Esophagus squamous epithelium (tissue), 5 donors: ENCODE measurements at regions not wholly inside any gene's neighbourhood (a gene's known extent, or its start where the extent isn't known, plus 50 kb on each side); places are given as distances from the start of the nearest gene placed in this dataset.
"Not testable (repeated sequence)": the region's sequence is repeated elsewhere in the genome, so short reads cannot be mapped to it uniquely, and the experiment has no call there.

Source experiments
- DNase-seq: peaks from one replicate; lab custom pipeline; 2025; lab: John Stamatoyannopoulos, UW
- H3K27ac ChIP-seq, 4 donors: fragments of 200-600 bp; sonication (generic); one replicate each; pipeline ENCODE4 v1.5.1; 2016 to 2019; ENCODE audit warnings: mild to moderate bottlenecking in 1 of 4
- H3K27me3 ChIP-seq, 4 donors: fragments of 200-600 bp; sonication (generic); 1 replicate in 3 of 4; 2 replicates in 1 of 4; pipeline versions ENCODE4 v1.5.1 to v1.6.0; 2017 to 2021; ENCODE audit warnings: antibody characterized with exemption in 1 of 4
- H3K36me3 ChIP-seq, 3 donors: fragments of 200-600 bp; sonication (generic); one replicate each; pipeline ENCODE4 v1.5.1; 2016 to 2019
- H3K4me1 ChIP-seq, 3 donors: fragments of 200-600 bp; sonication (generic); one replicate each; pipeline ENCODE4 v1.5.1; 2017 to 2019
- H3K4me3 ChIP-seq, 4 donors: fragments of 200-600 bp; sonication (generic); 1 replicate in 3 of 4; 2 replicates in 1 of 4; pipeline ENCODE4 v1.5.1; 2016 to 2019; ENCODE audit warnings: mild to moderate bottlenecking in 2 of 4, moderate library complexity in 1 of 4
- H3K9me3 ChIP-seq, 3 donors: fragments of 200-600 bp; sonication (generic); one replicate each; pipeline ENCODE4 v1.5.1; 2016 to 2019
- POLR2A ChIP-seq, 4 donors: fragments of 450-650 bp; IDR thresholded peaks; one replicate each; pipeline ENCODE4 v1.6.1; 2017; ENCODE audit warnings: antibody characterized with exemption in 4 of 4, mild to moderate bottlenecking in 4 of 4, moderate library complexity in 3 of 4
- WGBS, 2 donors: methylation state at CpG; one replicate each; pipeline ENCODE4 v1.1.5; 2018; 5-methylcytosine and 5-hydroxymethylcytosine counted together
- intact Hi-C: fragments of 100-400 bp; cut with DNase I; formaldehyde crosslinking; loops from one replicate; pipeline ENCODE4 v1.15.0; 2022
- TF ChIP-seq, protein P1 (sequence below), 6 experiments: fragments of 450-650 bp in 4 of 6; fragments of 200-600 bp in 2 of 6; sonication (generic) in 2 of 6; IDR thresholded peaks; one replicate each; pipeline ENCODE4 v1.5.1; 2016 to 2019; ENCODE audit warnings: antibody characterized with exemption in 6 of 6, mild to moderate bottlenecking in 4 of 6, moderate library complexity in 4 of 6
- donor health status: DM: yes; HTN: yes; CAD: no.

DNA sequence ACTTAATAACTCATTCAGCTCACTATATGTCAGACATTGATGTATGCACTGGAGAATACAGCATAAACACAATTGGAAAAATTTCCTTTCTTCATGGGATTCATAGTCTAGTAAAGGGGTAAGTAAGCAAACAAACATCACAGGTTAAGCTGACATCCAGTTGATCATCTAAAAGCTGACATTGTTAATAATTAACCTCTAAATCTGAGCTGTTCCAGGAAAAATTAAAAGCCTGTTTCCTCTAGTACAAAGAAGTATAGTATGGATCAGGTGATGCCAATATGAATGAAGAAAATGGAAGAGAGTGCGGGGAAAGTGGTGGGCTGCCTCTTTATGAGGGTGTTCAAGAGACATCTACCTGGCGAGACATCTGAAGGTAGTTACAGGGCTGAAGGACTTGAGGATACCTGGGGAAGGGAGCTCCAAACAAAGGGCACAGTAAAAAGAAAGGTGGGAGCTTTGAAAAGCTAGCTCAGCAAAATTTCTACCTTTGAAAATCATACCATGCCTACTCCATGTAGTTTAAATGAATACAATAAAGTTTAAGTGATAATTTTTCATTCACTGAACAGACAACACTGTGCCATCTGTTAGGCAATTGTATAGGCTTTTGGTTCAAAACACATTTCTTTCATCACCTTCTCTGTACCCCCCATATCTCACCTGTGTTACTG is 619.3 kb downstream of the TRIB2 start:
- DNase-seq, result no peak
- TF ChIP-seq, protein P1, sequence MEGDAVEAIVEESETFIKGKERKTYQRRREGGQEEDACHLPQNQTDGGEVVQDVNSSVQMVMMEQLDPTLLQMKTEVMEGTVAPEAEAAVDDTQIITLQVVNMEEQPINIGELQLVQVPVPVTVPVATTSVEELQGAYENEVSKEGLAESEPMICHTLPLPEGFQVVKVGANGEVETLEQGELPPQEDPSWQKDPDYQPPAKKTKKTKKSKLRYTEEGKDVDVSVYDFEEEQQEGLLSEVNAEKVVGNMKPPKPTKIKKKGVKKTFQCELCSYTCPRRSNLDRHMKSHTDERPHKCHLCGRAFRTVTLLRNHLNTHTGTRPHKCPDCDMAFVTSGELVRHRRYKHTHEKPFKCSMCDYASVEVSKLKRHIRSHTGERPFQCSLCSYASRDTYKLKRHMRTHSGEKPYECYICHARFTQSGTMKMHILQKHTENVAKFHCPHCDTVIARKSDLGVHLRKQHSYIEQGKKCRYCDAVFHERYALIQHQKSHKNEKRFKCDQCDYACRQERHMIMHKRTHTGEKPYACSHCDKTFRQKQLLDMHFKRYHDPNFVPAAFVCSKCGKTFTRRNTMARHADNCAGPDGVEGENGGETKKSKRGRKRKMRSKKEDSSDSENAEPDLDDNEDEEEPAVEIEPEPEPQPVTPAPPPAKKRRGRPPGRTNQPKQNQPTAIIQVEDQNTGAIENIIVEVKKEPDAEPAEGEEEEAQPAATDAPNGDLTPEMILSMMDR (IDR thresholded peaks at IDR 0.05), result no peak
- TF ChIP-seq POLR2A (IDR thresholded peaks at IDR 0.05), result no peak
- Histone ChIP-seq H3K4me1 (no peaks in the 10 kb centered on the region), H3K4me3 (no peak overlapping the region), H3K27ac (no peak overlapping the region), H3K36me3 (no peaks in the 10 kb centered on the region), H3K27me3 (no peaks in the 10 kb centered on the region), H3K9me3 (no peaks in the 10 kb centered on the region)
- 68 to 81% methylated on average over 2 of the region's 2 CpGs for WGBS, 2 donors
- intact Hi-C loops, result no loop called here

DNA sequence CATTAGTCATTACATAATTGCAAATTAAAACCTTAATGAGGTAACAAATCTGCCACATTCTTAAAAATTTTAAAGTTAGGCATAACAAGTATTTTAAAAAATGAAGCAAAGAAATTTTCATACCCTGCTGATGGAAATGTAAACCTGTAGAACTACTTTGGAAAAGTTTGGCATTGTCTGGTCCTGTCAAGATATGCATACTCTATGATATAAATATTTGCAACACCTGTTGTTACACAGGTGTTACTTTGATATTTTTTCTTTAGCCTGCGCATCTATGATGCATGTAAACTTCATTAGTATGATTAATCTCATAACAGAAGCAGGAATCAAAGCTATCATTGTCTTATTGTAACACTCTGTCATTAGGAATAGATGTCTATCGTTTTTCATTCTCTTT is 634.3 kb downstream of the TRIB2 start:
- WGBS, 2 donors, result 63 to 68% methylated on average over 2 of the region's 2 CpGs
- H3K27ac ChIP-seq, result no peak overlapping the region
- H3K27me3 ChIP-seq, result no peaks in the 10 kb centered on the region
- H3K4me3 ChIP-seq, result no peak overlapping the region
- no peak for TF ChIP-seq POLR2A (IDR thresholded peaks at IDR 0.05)
- TF ChIP-seq, protein P1 (IDR thresholded peaks at IDR 0.05), result no peak
- intact Hi-C loops, result no loop called here
- no peaks in the 10 kb centered on the region for H3K36me3 ChIP-seq
- no peaks in the 10 kb centered on the region for H3K4me1 ChIP-seq
- H3K9me3 ChIP-seq, result no peaks in the 10 kb centered on the region
- DNase-seq, result no peak

DNA sequence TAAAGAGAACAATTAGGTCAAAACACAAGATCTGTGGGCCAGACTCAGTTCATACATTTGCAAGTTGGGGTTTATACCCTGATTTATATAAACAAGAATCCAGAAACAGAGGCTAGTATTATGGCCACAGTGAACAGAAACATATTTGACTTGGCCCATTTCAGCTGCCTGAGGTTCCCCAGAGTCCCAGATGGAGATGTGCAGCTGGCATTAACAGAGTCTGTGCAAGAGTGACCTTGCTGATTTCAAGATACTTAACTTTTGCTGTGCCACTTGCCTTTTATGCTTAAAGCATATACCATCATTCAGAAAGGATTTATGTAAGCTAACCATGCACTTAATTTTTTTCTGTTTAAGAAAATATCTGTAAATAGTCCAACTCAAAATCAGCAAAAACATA is 636.3 kb downstream of the TRIB2 start:
- TF ChIP-seq, protein P1 (IDR thresholded peaks at IDR 0.05), result no peak
- TF ChIP-seq POLR2A (IDR thresholded peaks at IDR 0.05), result no peak
- no peak for DNase-seq
- Histone ChIP-seq H3K27ac (no peak overlapping the region), H3K4me3 (no peak overlapping the region), H3K27me3 (no peaks in the 10 kb centered on the region), H3K36me3 (no peaks in the 10 kb centered on the region), H3K9me3 (no peaks in the 10 kb centered on the region), H3K4me1 (no peaks in the 10 kb centered on the region)
- intact Hi-C loops, result no loop called here

DNA sequence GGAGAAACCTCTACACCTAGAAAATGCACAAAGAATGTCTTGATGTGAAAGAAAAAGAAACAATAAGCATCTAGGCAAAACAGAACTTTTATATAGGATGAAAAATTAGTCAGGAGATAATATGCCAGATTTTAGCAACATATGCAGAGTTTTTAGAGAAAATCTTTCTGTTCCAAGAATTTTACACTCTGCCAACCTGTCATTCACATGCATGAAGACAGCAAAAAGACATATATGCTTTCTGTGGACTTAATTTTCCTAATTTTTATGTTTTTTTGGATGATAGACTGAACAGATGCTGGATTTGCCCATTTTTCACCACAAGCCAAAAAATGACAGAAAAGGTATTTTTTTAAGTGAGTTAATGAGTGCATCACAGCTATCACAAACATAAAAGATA is 637.3 kb downstream of the TRIB2 start:
- Histone ChIP-seq H3K27ac (no peak overlapping the region), H3K9me3 (no peaks in the 10 kb centered on the region), H3K4me1 (no peaks in the 10 kb centered on the region), H3K27me3 (no peaks in the 10 kb centered on the region), H3K4me3 (no peak overlapping the region), H3K36me3 (no peaks in the 10 kb centered on the region)
- no peak for TF ChIP-seq POLR2A (IDR thresholded peaks at IDR 0.05)
- TF ChIP-seq, protein P1 (IDR thresholded peaks at IDR 0.05), result no peak
- intact Hi-C loops, result no loop called here
- no peak for DNase-seq

DNA sequence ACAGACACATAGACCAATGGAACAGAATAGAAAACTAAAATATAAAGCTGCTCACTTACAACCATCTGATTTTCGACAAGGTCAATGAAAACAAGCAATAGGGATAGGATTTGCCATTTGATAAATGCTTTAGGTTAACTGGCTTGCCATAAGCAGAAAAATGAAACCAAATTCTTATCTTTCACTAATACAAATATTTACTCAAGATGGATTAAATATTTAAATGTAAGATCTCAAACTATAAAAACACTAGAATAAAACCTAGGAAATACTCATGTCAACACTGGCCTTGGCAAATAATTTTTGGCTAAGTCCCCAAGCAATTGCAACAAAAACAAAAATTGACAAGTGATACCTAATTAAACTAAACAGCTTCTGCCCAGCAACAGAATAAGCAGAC is 665.2 kb downstream of the TRIB2 start:
- H3K4me3 ChIP-seq, H3K27me3 ChIP-seq, intact Hi-C loops, H3K36me3 ChIP-seq, DNase-seq, H3K4me1 ChIP-seq, H3K27ac ChIP-seq, H3K9me3 ChIP-seq: not testable (repeated sequence)
- 0 to 8% methylated on average over 1 of the region's 1 CpG for WGBS, 2 donors

DNA sequence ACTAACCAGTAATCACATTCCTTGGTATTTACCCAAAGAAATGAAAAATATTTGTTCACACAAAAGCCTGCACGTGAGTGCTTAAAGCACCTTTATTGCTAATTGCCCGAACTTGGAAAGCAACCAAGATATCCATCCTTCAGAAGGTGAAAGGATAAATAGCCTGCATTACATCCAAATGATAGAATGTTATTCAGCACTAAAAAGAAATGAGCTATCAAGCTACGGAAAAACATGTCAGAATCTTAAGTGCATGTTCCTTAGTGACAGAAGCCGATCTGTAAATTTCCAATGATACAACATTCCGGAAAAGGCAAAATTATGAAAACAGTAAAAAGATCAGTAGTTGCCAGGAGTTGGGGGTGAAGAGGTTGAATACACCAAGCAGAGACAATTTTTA is 672.4 kb downstream of the TRIB2 start:
- H3K9me3 ChIP-seq, intact Hi-C loops, DNase-seq, H3K27me3 ChIP-seq, H3K4me1 ChIP-seq, H3K4me3 ChIP-seq, H3K27ac ChIP-seq, H3K36me3 ChIP-seq: not testable (repeated sequence)
- 63 to 73% methylated on average over 5 of the region's 5 CpGs for WGBS, 2 donors
